ENCODE measurements at regions not wholly inside any gene's neighbourhood (a gene's known extent, or its start where the extent isn't known, plus 50 kb on each side); places are given as distances from the start of the nearest gene placed in this dataset.

GRCh38 chr21:43345046-43345745 lies 81.7 kb downstream of the SIK1 start:
- TF ChIP-seq POLR2A (IDR thresholded peaks at IDR 0.05) (no peak), CTCF (IDR thresholded peaks at IDR 0.05) (no peak)
- no peaks in the 10 kb centered on the region for H3K36me3 ChIP-seq
- DNase-seq (no peak), ATAC-seq (no peak)
- H3K27ac ChIP-seq = peak overlapping the region in 1 of 12 donors; percentile 71
- peaks cover 0 to 36% (median 18%) of the 10 kb centered on the region in 12 donors for H3K4me1 ChIP-seq
- 94 to 96% (median 96%) methylated on average over 21 to 31 of the region's 31 CpGs for WGBS, 4 donors
- no peak overlapping the region for H3K4me3 ChIP-seq
- H3K27me3 ChIP-seq = no peaks in the 10 kb centered on the region
- intact Hi-C loops (cut with DNase I) = no loop called here
- H3K9me3 ChIP-seq = no peaks in the 10 kb centered on the region

- TF ChIP-seq POLR2A (IDR thresholded peaks at IDR 0.05) = no peak
- no peak for TF ChIP-seq CTCF (IDR thresholded peaks at IDR 0.05)
- ATAC-seq = no peak
- Histone ChIP-seq H3K36me3 (no peaks in the 10 kb centered on the region), H3K27ac (no peak overlapping the region), H3K27me3 (no peaks in the 10 kb centered on the region), H3K4me1 (peaks cover 0 to 36% (median 19%) of the 10 kb centered on the region in 12 donors), H3K9me3 (no peaks in the 10 kb centered on the region), H3K4me3 (no peak overlapping the region)
- 78 to 87% (median 83%) methylated on average over 25 to 37 of the region's 37 CpGs for WGBS, 4 donors
- intact Hi-C loops (cut with DNase I) = no loop called here
- DNase-seq = no peak
These were observed 82.7 kb downstream of the SIK1 start for GRCh38 chr21:43343992-43344886.

GRCh38 chr21:43343095-43343991 lies 83.6 kb downstream of the SIK1 start:
- Histone ChIP-seq H3K36me3 (no peaks in the 10 kb centered on the region), H3K27ac (no peak overlapping the region), H3K4me1 (peaks cover 0 to 35% (median 14%) of the 10 kb centered on the region in 12 donors), H3K9me3 (no peaks in the 10 kb centered on the region), H3K4me3 (no peak overlapping the region), H3K27me3 (no peaks in the 10 kb centered on the region)
- ATAC-seq (no peak), DNase-seq (no peak)
- TF ChIP-seq POLR2A (IDR thresholded peaks at IDR 0.05) (no peak), CTCF (IDR thresholded peaks at IDR 0.05) (no peak)
- 83 to 92% (median 90%) methylated on average over 14 to 26 of the region's 26 CpGs for WGBS, 4 donors
- intact Hi-C loops (cut with DNase I) = no loop called here
